ENCODE measurements at regions not wholly inside any gene's neighbourhood (a gene's known extent, or its start where the extent isn't known, plus 50 kb on each side); places are given as distances from the start of the nearest gene placed in this dataset.
"Not testable (repeated sequence)": the region's sequence is repeated elsewhere in the genome, so short reads cannot be mapped to it uniquely, and the experiment has no call there.

GRCh38 chr2:177000715-177001072 is 211.9 kb upstream of the HNRNPA3 start:
- DNase-seq, result no peak

- no peak for DNase-seq
These were observed 211.3 kb upstream of the HNRNPA3 start for GRCh38 chr2:177001334-177001733.

GRCh38 chr2:177002983-177003382 is 209.6 kb upstream of the HNRNPA3 start:
- no peak for DNase-seq

GRCh38 chr2:177007726-177008125 is 204.9 kb upstream of the HNRNPA3 start:
- DNase-seq, result not testable (repeated sequence)

- not testable (repeated sequence) for DNase-seq
These were observed 203.9 kb upstream of the HNRNPA3 start for GRCh38 chr2:177008662-177009061.

GRCh38 chr2:177010146-177010545 is 202.4 kb upstream of the HNRNPA3 start:
- no peak for DNase-seq

GRCh38 chr2:177010861-177011260 is 201.7 kb upstream of the HNRNPA3 start:
- DNase-seq, result no peak

GRCh38 chr2:177014946-177015345 is 197.6 kb upstream of the HNRNPA3 start:
- no peak for DNase-seq

GRCh38 chr2:177015356-177015923 is 197.2 kb upstream of the HNRNPA3 start:
- no peak for DNase-seq

- no peak for DNase-seq
These were observed 192.0 kb upstream of the HNRNPA3 start for GRCh38 chr2:177020524-177021119.

- no peak for DNase-seq
These were observed 190.8 kb upstream of the HNRNPA3 start for GRCh38 chr2:177021706-177022343.

- no peak for DNase-seq
These were observed 187.8 kb upstream of the HNRNPA3 start for GRCh38 chr2:177024765-177025164.

GRCh38 chr2:177026253-177026652 is 186.3 kb upstream of the HNRNPA3 start:
- DNase-seq, result no peak

- DNase-seq, result no peak
These were observed 185.6 kb upstream of the HNRNPA3 start for GRCh38 chr2:177026956-177027355.

- DNase-seq, result no peak
These were observed 184.3 kb upstream of the HNRNPA3 start for GRCh38 chr2:177028296-177028695.

GRCh38 chr2:177029075-177029474 is 183.5 kb upstream of the HNRNPA3 start:
- DNase-seq, result no peak

- DNase-seq, result no peak
These were observed 183.1 kb upstream of the HNRNPA3 start for GRCh38 chr2:177029501-177029900.

GRCh38 chr2:177029901-177030300 is 182.7 kb upstream of the HNRNPA3 start:
- DNase-seq, result no peak

- no peak for DNase-seq
These were observed 182.0 kb upstream of the HNRNPA3 start for GRCh38 chr2:177030451-177031105.

- no peak for DNase-seq
These were observed 181.0 kb upstream of the HNRNPA3 start for GRCh38 chr2:177031438-177032180.

GRCh38 chr2:177036747-177037146 is 175.8 kb upstream of the HNRNPA3 start:
- no peak for DNase-seq

GRCh38 chr2:177037569-177037968 is 175.0 kb upstream of the HNRNPA3 start:
- no peak for DNase-seq

- DNase-seq, result no peak
These were observed 173.7 kb upstream of the HNRNPA3 start for GRCh38 chr2:177038787-177039484.
